ENCODE measurements at regions not wholly inside any gene's neighbourhood (a gene's known extent, or its start where the extent isn't known, plus 50 kb on each side); places are given as distances from the start of the nearest gene placed in this dataset.

GRCh38 chr6:82823361-82823760, 242.3 kb downstream of the UBE3D start:
- TF ChIP-seq CTCF (IDR thresholded peaks at IDR 0.05) (no peak), CHD4 (IDR thresholded peaks at IDR 0.05; ENCODE audit: borderline replicate concordance) (no peak), POLR2A (IDR thresholded peaks at IDR 0.05; ENCODE audit: low read length) (no peak)
